ENCODE measurements at regions not wholly inside any gene's neighbourhood (a gene's known extent, or its start where the extent isn't known, plus 50 kb on each side); places are given as distances from the start of the nearest gene placed in this dataset.

DNA sequence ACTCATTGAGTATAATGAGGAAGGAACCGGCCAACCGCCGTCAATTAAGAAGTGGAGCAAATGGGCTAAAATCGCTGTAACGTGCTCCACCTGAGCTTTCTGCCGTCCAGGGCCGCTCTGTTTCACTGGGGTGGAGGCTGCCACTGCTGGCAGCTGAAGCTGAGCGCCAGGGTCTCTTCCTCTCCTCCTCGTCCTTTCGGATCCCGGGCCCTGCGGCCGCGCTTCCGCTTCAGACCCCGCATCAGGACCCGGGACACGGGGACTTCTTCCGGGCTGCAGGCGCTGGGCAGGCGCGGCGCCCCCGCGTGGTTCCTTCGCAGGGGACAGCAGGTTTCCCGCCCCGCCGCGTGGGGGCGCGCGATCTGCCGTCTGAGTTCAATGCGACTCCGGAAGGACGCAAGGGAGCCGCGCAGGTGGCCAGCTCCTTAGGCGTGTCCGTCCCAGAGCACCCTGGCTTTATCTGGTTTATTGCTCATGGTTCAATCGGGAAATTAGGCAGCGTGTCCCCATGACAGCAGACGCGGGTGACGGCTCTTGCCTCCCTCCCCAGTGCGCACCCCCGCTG lies 519.8 kb downstream of the TRIML1 start:
- no peaks in the 10 kb centered on the region for H3K27me3 ChIP-seq (ENCODE audit: control insufficient read depth in 1 of 2, insufficient read depth in 1 of 2, low read length in 2 of 2)
- H3K23ac ChIP-seq (ENCODE audit: low read length in 2 of 2), result no peak overlapping the region
- H3K9me3 ChIP-seq (ENCODE audit: control insufficient read depth, low read length), result no peaks in the 10 kb centered on the region
- H2AK5ac ChIP-seq (ENCODE audit: low read length, severe bottlenecking), result no peak overlapping the region
- H4K8ac ChIP-seq (ENCODE audit: low read length), result no peak overlapping the region
- no peak overlapping the region for H2BK15ac ChIP-seq (ENCODE audit: low read depth, poor library complexity, severe bottlenecking)
- H2BK120ac ChIP-seq (ENCODE audit: low read depth, low read length), result no peak overlapping the region
- no peak overlapping the region for H3K4me2 ChIP-seq (ENCODE audit: low read length, poor library complexity, severe bottlenecking)
- H2BK5ac ChIP-seq (ENCODE audit: low read depth, low read length, poor library complexity, severe bottlenecking), result no peak overlapping the region
- H3K9ac ChIP-seq (ENCODE audit: low read length), result no peak overlapping the region
- H3K4me3 ChIP-seq (ENCODE audit: insufficient read depth in 1 of 2, low read depth in 1 of 2, low read length in 2 of 2), result no peak overlapping the region
- no peak for DNase-seq
- no peaks in the 10 kb centered on the region for H3K79me1 ChIP-seq (replicated peaks; ENCODE audit: low read length, poor library complexity, severe bottlenecking)
- peaks cover 0 to 4% of the 10 kb centered on the region in 2 experiments for H3K36me3 ChIP-seq (ENCODE audit: control insufficient read depth in 1 of 2, insufficient read depth in 2 of 2, low read depth in 1 of 2, low read length in 2 of 2)
- WGBS, result 78% methylated on average over 48 of the region's 48 CpGs
- no peak overlapping the region for H3K4ac ChIP-seq (ENCODE audit: low read depth in 1 of 2, low read length in 2 of 2)
- no peak overlapping the region for H2BK12ac ChIP-seq (ENCODE audit: low read length in 2 of 2)
- no peak overlapping the region for H2AFZ ChIP-seq (ENCODE audit: low read depth, low read length)
- H3K4me1 ChIP-seq (ENCODE audit: control insufficient read depth, insufficient read depth, low read depth, low read length), result no peaks in the 10 kb centered on the region
- no peak overlapping the region for H3K14ac ChIP-seq (ENCODE audit: low read length in 2 of 2)
- H4K91ac ChIP-seq (ENCODE audit: low read length), result no peak overlapping the region
- no peak overlapping the region for H3K27ac ChIP-seq (ENCODE audit: low read length, poor library complexity, severe bottlenecking)
- H3K18ac ChIP-seq (ENCODE audit: low read depth in 1 of 2, low read length in 2 of 2), result no peak overlapping the region

DNA sequence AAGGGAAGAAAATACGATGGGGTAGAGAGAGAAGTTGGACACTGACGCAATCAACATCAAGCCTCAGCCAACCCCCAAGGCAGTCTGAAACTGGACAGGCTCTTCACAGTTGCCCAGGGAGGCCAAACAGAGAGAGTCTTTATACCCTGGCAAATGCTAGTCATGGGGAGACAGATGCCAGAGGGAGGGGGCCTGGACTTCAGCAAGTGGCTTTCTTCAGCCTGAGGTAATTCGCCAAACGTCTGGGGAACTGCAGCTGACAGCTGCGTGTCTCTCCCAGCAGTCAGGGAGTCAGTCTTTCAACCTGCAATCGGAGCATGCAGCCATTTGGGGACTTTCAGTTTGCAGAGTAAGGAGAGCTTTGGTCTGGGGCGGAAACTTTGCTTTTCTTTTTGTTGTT lies 521.6 kb downstream of the TRIML1 start:
- Histone ChIP-seq H4K91ac (ENCODE audit: low read length) (no peak overlapping the region), H3K4me2 (ENCODE audit: low read length, poor library complexity, severe bottlenecking) (no peak overlapping the region), H2AFZ (ENCODE audit: low read depth, low read length) (no peak overlapping the region), H3K4ac (ENCODE audit: low read depth in 1 of 2, low read length in 2 of 2) (no peak overlapping the region), H2BK12ac (ENCODE audit: low read length in 2 of 2) (no peak overlapping the region), H3K4me3 (ENCODE audit: insufficient read depth in 1 of 2, low read depth in 1 of 2, low read length in 2 of 2) (no peak overlapping the region), H4K8ac (ENCODE audit: low read length) (no peak overlapping the region), H3K79me1 (replicated peaks; ENCODE audit: low read length, poor library complexity, severe bottlenecking) (no peaks in the 10 kb centered on the region), H3K14ac (ENCODE audit: low read length in 2 of 2) (no peak overlapping the region), H3K9ac (ENCODE audit: low read length) (no peak overlapping the region), H3K9me3 (ENCODE audit: control insufficient read depth, low read length) (no peaks in the 10 kb centered on the region), H2BK15ac (ENCODE audit: low read depth, poor library complexity, severe bottlenecking) (no peak overlapping the region), H3K18ac (ENCODE audit: low read depth in 1 of 2, low read length in 2 of 2) (no peak overlapping the region), H3K27ac (ENCODE audit: low read length, poor library complexity, severe bottlenecking) (no peak overlapping the region), H3K36me3 (ENCODE audit: control insufficient read depth in 1 of 2, insufficient read depth in 2 of 2, low read depth in 1 of 2, low read length in 2 of 2) (peaks cover 0 to 4% of the 10 kb centered on the region in 2 experiments), H3K27me3 (ENCODE audit: control insufficient read depth in 1 of 2, insufficient read depth in 1 of 2, low read length in 2 of 2) (no peaks in the 10 kb centered on the region), H3K4me1 (ENCODE audit: control insufficient read depth, insufficient read depth, low read depth, low read length) (no peaks in the 10 kb centered on the region), H3K23ac (ENCODE audit: low read length in 2 of 2) (no peak overlapping the region), H2BK120ac (ENCODE audit: low read depth, low read length) (no peak overlapping the region), H2AK5ac (ENCODE audit: low read length, severe bottlenecking) (peak overlapping the region; percentile 44), H2BK5ac (ENCODE audit: low read depth, low read length, poor library complexity, severe bottlenecking) (no peak overlapping the region)
- 78% methylated on average over 6 of the region's 7 CpGs for WGBS
- DNase-seq, result no peak

- Histone ChIP-seq H3K9me3 (ENCODE audit: control insufficient read depth, low read length) (no peaks in the 10 kb centered on the region), H4K91ac (ENCODE audit: low read length) (no peak overlapping the region), H2BK120ac (ENCODE audit: low read depth, low read length) (no peak overlapping the region), H4K8ac (ENCODE audit: low read length) (no peak overlapping the region), H3K27ac (ENCODE audit: low read length, poor library complexity, severe bottlenecking) (no peak overlapping the region), H2BK5ac (ENCODE audit: low read depth, low read length, poor library complexity, severe bottlenecking) (no peak overlapping the region), H2AFZ (ENCODE audit: low read depth, low read length) (no peak overlapping the region), H3K4ac (ENCODE audit: low read depth in 1 of 2, low read length in 2 of 2) (no peak overlapping the region), H3K4me3 (ENCODE audit: insufficient read depth in 1 of 2, low read depth in 1 of 2, low read length in 2 of 2) (no peak overlapping the region), H2BK15ac (ENCODE audit: low read depth, poor library complexity, severe bottlenecking) (no peak overlapping the region), H3K79me1 (replicated peaks; ENCODE audit: low read length, poor library complexity, severe bottlenecking) (no peaks in the 10 kb centered on the region), H3K23ac (ENCODE audit: low read length in 2 of 2) (no peak overlapping the region), H3K4me2 (ENCODE audit: low read length, poor library complexity, severe bottlenecking) (no peak overlapping the region), H3K36me3 (ENCODE audit: control insufficient read depth in 1 of 2, insufficient read depth in 2 of 2, low read depth in 1 of 2, low read length in 2 of 2) (peaks cover 0 to 4% of the 10 kb centered on the region in 2 experiments), H3K14ac (ENCODE audit: low read length in 2 of 2) (no peak overlapping the region), H3K9ac (ENCODE audit: low read length) (no peak overlapping the region), H3K18ac (ENCODE audit: low read depth in 1 of 2, low read length in 2 of 2) (no peak overlapping the region), H3K4me1 (ENCODE audit: control insufficient read depth, insufficient read depth, low read depth, low read length) (no peaks in the 10 kb centered on the region), H3K27me3 (ENCODE audit: control insufficient read depth in 1 of 2, insufficient read depth in 1 of 2, low read length in 2 of 2) (no peaks in the 10 kb centered on the region), H2AK5ac (ENCODE audit: low read length, severe bottlenecking) (no peak overlapping the region), H2BK12ac (ENCODE audit: low read length in 2 of 2) (no peak overlapping the region)
- no peak for DNase-seq
- WGBS, result 17% methylated on average over 1 of the region's 2 CpGs
These were observed 522.3 kb downstream of the TRIML1 start for GRCh38 chr4:188661502-188661901.

DNA sequence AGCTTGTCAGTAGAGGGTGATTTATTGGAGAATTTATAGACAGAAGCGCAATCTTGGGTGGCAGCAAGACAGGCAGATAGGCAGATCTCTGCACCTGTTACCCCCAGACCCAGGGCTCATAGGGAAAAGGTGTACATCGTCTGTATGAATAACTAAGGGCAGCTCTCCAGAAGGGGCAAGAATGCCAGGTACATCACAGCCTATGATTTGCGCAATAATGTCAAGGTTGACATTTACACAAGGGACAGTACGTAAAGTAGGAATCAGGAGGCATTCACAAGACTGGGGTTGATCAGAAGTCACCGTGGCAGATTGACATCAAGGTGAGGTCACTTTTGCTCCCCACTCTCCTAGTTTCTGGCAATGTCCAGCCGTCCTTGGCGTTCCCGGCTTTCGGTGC lies 524.1 kb downstream of the TRIML1 start:
- H2AK5ac ChIP-seq (ENCODE audit: low read length, severe bottlenecking), result no peak overlapping the region
- DNase-seq, result no peak
- H3K36me3 ChIP-seq (ENCODE audit: control insufficient read depth in 1 of 2, insufficient read depth in 2 of 2, low read depth in 1 of 2, low read length in 2 of 2), result peaks cover 0 to 4% of the 10 kb centered on the region in 2 experiments

More for the DNA sequence above, 524.1 kb downstream of the TRIML1 start:
- Histone ChIP-seq H3K23ac (ENCODE audit: low read length in 2 of 2) (no peak overlapping the region), H3K9ac (ENCODE audit: low read length) (no peak overlapping the region), H3K79me1 (replicated peaks; ENCODE audit: low read length, poor library complexity, severe bottlenecking) (no peaks in the 10 kb centered on the region), H2BK15ac (ENCODE audit: low read depth, poor library complexity, severe bottlenecking) (no peak overlapping the region), H3K9me3 (ENCODE audit: control insufficient read depth, low read length) (peaks cover 4% of the 10 kb centered on the region), H2BK12ac (ENCODE audit: low read length in 2 of 2) (no peak overlapping the region), H2BK5ac (ENCODE audit: low read depth, low read length, poor library complexity, severe bottlenecking) (no peak overlapping the region), H3K14ac (ENCODE audit: low read length in 2 of 2) (no peak overlapping the region), H3K27me3 (ENCODE audit: control insufficient read depth in 1 of 2, insufficient read depth in 1 of 2, low read length in 2 of 2) (no peaks in the 10 kb centered on the region), H4K8ac (ENCODE audit: low read length) (no peak overlapping the region), H3K4me1 (ENCODE audit: control insufficient read depth, insufficient read depth, low read depth, low read length) (no peaks in the 10 kb centered on the region), H4K91ac (ENCODE audit: low read length) (no peak overlapping the region), H3K4me2 (ENCODE audit: low read length, poor library complexity, severe bottlenecking) (no peak overlapping the region), H3K4me3 (ENCODE audit: insufficient read depth in 1 of 2, low read depth in 1 of 2, low read length in 2 of 2) (no peak overlapping the region), H2BK120ac (ENCODE audit: low read depth, low read length) (no peak overlapping the region), H2AFZ (ENCODE audit: low read depth, low read length) (no peak overlapping the region), H3K4ac (ENCODE audit: low read depth in 1 of 2, low read length in 2 of 2) (no peak overlapping the region), H3K18ac (ENCODE audit: low read depth in 1 of 2, low read length in 2 of 2) (no peak overlapping the region), H3K27ac (ENCODE audit: low read length, poor library complexity, severe bottlenecking) (no peak overlapping the region)
- WGBS, result 91% methylated on average over 9 of the region's 9 CpGs
